AG09319 (cell line): ENCODE measurements at regions not wholly inside any gene's neighbourhood (a gene's known extent, or its start where the extent isn't known, plus 50 kb on each side); places are given as distances from the start of the nearest gene placed in this dataset.

Experiments
- DNase-seq: peaks from one replicate; pipeline ENCODE4 v3.0.0-alpha.2; 2010; ENCODE audit warnings: low read depth; ENCODE audit errors: extremely low read depth
- TF ChIP-seq, protein P1 (sequence below): IDR thresholded peaks from 2 replicates; pipeline ENCODE4 v1.5.1; 2011; ENCODE audit warnings: low read depth, mild to moderate bottlenecking, inconsistent platforms, low read length, moderate library complexity

- DNase-seq = no peak
- TF ChIP-seq, protein P1, sequence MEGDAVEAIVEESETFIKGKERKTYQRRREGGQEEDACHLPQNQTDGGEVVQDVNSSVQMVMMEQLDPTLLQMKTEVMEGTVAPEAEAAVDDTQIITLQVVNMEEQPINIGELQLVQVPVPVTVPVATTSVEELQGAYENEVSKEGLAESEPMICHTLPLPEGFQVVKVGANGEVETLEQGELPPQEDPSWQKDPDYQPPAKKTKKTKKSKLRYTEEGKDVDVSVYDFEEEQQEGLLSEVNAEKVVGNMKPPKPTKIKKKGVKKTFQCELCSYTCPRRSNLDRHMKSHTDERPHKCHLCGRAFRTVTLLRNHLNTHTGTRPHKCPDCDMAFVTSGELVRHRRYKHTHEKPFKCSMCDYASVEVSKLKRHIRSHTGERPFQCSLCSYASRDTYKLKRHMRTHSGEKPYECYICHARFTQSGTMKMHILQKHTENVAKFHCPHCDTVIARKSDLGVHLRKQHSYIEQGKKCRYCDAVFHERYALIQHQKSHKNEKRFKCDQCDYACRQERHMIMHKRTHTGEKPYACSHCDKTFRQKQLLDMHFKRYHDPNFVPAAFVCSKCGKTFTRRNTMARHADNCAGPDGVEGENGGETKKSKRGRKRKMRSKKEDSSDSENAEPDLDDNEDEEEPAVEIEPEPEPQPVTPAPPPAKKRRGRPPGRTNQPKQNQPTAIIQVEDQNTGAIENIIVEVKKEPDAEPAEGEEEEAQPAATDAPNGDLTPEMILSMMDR = no peak
Observed at GRCh38 chr10:65312876-65313275, 1613.0 kb upstream of the LRRTM3 start.

- DNase-seq = no peak
- TF ChIP-seq, protein P1 = no peak
Observed at GRCh38 chr10:65313406-65313805, 1612.4 kb upstream of the LRRTM3 start.

GRCh38 chr10:65314253-65314652 lies 1611.6 kb upstream of the LRRTM3 start:
- no peak for DNase-seq
- TF ChIP-seq, protein P1 = no peak

GRCh38 chr10:65319493-65319892 lies 1606.3 kb upstream of the LRRTM3 start:
- DNase-seq = no peak

DNA sequence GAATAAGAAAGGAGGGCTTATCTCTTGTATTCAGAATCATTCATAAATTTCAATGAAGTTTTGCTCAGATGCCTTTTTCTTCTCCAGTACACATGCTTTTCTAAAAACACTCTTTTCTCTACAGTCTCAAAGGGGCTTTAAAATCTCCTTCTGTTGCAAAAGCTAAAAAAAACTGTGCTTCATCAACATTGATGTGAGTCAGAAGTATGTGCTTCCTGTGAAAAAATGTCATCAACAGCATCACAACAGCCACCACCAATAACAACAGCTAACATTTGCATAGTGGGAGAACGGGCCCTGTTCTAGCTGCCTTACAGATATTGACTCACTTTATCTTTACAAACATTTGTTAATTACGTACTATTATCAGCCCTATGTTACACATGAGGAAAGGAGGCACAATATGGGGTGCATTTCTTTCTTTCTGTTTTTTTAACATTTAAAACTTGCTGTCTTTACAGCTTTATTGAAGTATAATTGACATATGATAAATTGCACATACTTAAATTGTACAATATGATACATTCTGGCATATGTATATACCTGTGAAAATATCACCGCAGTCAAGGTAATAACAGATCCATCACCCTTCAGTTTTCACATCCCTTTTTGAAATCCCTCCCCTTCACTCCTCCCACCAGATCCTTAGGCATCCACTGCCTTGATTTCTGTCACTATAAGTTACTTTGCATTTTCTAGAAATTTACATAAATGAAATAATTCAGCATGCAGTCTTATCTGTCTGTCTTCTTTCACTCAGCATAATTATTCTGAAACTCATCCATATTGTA lies 1605.4 kb upstream of the LRRTM3 start:
- TF ChIP-seq, protein P1 = no peak
- no peak for DNase-seq

More at GRCh38 chr10:65319493-65319892, 1606.3 kb upstream of the LRRTM3 start:
- TF ChIP-seq, protein P1 = no peak

- no peak for DNase-seq
- TF ChIP-seq, protein P1 = no peak
Observed at GRCh38 chr10:65323802-65324201, 1602.0 kb upstream of the LRRTM3 start.

DNA sequence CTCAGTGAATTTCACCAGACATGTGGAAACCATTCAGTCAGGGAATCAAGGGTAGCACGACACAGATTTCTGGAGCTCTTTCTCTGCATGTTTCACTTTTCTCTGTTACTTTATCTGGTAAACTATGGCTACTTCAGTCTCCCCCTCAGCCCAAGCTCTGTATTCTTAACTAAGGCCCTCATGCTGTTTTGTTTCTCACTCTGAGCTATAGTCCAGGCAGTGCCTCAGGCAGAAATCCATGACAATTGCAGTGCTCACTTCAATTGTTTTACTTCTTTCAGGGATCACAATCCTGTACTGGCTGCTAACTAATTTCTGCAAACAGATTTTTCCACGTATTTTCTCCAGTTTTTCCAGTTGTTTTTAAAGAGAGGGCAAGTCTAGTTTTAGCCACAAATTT lies 1599.9 kb upstream of the LRRTM3 start:
- no peak for DNase-seq
- TF ChIP-seq, protein P1 = no peak
